Body of pancreas (tissue), 4 donors: ENCODE measurements at regions not wholly inside any gene's neighbourhood (a gene's known extent, or its start where the extent isn't known, plus 50 kb on each side); places are given as distances from the start of the nearest gene placed in this dataset.

Experiments used
- CTCF ChIP-seq, 7 experiments: fragments of 450-650 bp in 4 of 7; fragments of 200-600 bp in 3 of 7; sonication (generic) in 3 of 7; IDR thresholded peaks; one replicate each; pipeline ENCODE4 v1.5.1; 2016 to 2019; ENCODE audit warnings: antibody characterized with exemption in 7 of 7
- POLR2A ChIP-seq, 3 donors: fragments of 450-650 bp; IDR thresholded peaks; one replicate each; pipeline ENCODE4 v1.6.1; 2016; ENCODE audit warnings: antibody characterized with exemption in 3 of 3, mild to moderate bottlenecking in 2 of 3

GRCh38 chr1:242828828-242829227 lies 304.3 kb upstream of the PLD5 start:
- TF ChIP-seq CTCF (IDR thresholded peaks at IDR 0.05) (no peak), POLR2A (IDR thresholded peaks at IDR 0.05) (no peak)
